Activated CD4-positive, alpha-beta memory T cell treated with anti-CD3 and anti-CD28 coated beads, Interleukin-2, amount 10 ng/mL, durations not matched to agents 7 days and 5 days (primary cell): ENCODE measurements at regions not wholly inside any gene's neighbourhood (a gene's known extent, or its start where the extent isn't known, plus 50 kb on each side); places are given as distances from the start of the nearest gene placed in this dataset.

Experiments
- CTCF ChIA-PET: fragments of 350-600 bp; sonication (Branson Sonifier 250); formaldehyde crosslinking; loops from one replicate; lab custom pipeline; 2021; ENCODE audit warnings: antibody characterized with exemption, inconsistent platforms; lab: Charles Lee
- POLR2A ChIA-PET: fragments of 350-600 bp; sonication (Branson Sonifier 250); formaldehyde crosslinking; loops from one replicate; lab custom pipeline; 2021; ENCODE audit warnings: antibody characterized with exemption; lab: Charles Lee
- DNase-seq: peaks from one replicate; pipeline ENCODE4 v3.0.0-alpha.2; 2020
- H3K27ac Mint-ChIP-seq: one replicate; pipeline ENCODE4 v1.8.0; 2021; ENCODE audit warnings: mild to moderate bottlenecking, mixed read lengths
- H3K27me3 Mint-ChIP-seq: one replicate; pipeline ENCODE4 v1.8.0; 2021; ENCODE audit warnings: mixed read lengths
- H3K36me3 Mint-ChIP-seq: one replicate; pipeline ENCODE4 v1.8.0; 2021; ENCODE audit warnings: low read depth, mixed read lengths
- H3K4me1 Mint-ChIP-seq: one replicate; pipeline ENCODE4 v1.8.0; 2021; ENCODE audit warnings: mixed read lengths
- H3K4me3 Mint-ChIP-seq: one replicate; pipeline ENCODE4 v1.8.0; 2021; ENCODE audit warnings: mild to moderate bottlenecking, mixed read lengths
- H3K9me3 Mint-ChIP-seq: one replicate; pipeline ENCODE4 v1.8.0; 2021; ENCODE audit warnings: mixed read lengths

GRCh38 chr12:75852143-75852542 is 179.4 kb downstream of the PHLDA1 start:
- no peaks in the 10 kb centered on the region for H3K36me3 Mint-ChIP-seq
- DNase-seq = no peak
- H3K4me1 Mint-ChIP-seq = no peaks in the 10 kb centered on the region
- H3K4me3 Mint-ChIP-seq = no peak overlapping the region
- no peak overlapping the region for H3K27ac Mint-ChIP-seq
- H3K9me3 Mint-ChIP-seq = no peaks in the 10 kb centered on the region
- POLR2A ChIA-PET = interaction anchor here (0.8 kb wide), 1 partner anchor 180 kb away, joined by 3 read pairs; the partner anchor contains the start of gene PHLDA1
- CTCF ChIA-PET = interaction anchor here (1.6 kb wide), 1 partner anchor 12 kb away, joined by 3 read pairs; no protein-coding TSS in a partner anchor
- H3K27me3 Mint-ChIP-seq = peaks cover 21% of the 10 kb centered on the region

- no peak overlapping the region for H3K4me3 Mint-ChIP-seq
- POLR2A ChIA-PET = no interaction called here
- CTCF ChIA-PET = interaction anchor here (1.6 kb wide), 1 partner anchor 14 kb away, joined by 3 read pairs; no protein-coding TSS in a partner anchor
- peaks cover 2% of the 10 kb centered on the region for H3K9me3 Mint-ChIP-seq
- peaks cover 2% of the 10 kb centered on the region for H3K36me3 Mint-ChIP-seq
- no peaks in the 10 kb centered on the region for H3K4me1 Mint-ChIP-seq
- no peak overlapping the region for H3K27ac Mint-ChIP-seq
- no peak for DNase-seq
- peaks cover 21% of the 10 kb centered on the region for H3K27me3 Mint-ChIP-seq
Measured at GRCh38 chr12:75850721-75851462, 180.7 kb downstream of the PHLDA1 start.

GRCh38 chr12:75848961-75849360 is 182.6 kb downstream of the PHLDA1 start:
- H3K9me3 Mint-ChIP-seq = peaks cover 2% of the 10 kb centered on the region
- ChIA-PET CTCF (interaction anchor here (0.6 kb wide), 1 partner anchor 147 kb away, joined by 3 read pairs; no protein-coding TSS in a partner anchor), POLR2A (interaction anchor here (1.5 kb wide), 1 partner anchor 183 kb away, joined by 4 read pairs; the partner anchor contains the start of gene PHLDA1)
- no peak for DNase-seq
- no peaks in the 10 kb centered on the region for H3K4me1 Mint-ChIP-seq
- no peak overlapping the region for H3K27ac Mint-ChIP-seq
- peaks cover 15% of the 10 kb centered on the region for H3K27me3 Mint-ChIP-seq
- no peak overlapping the region for H3K4me3 Mint-ChIP-seq
- peaks cover 2% of the 10 kb centered on the region for H3K36me3 Mint-ChIP-seq

GRCh38 chr12:75848431-75848925 is 183.1 kb downstream of the PHLDA1 start:
- DNase-seq = no peak
- CTCF ChIA-PET = interaction anchor here (0.6 to 0.9 kb wide), 3 partner anchors 11 to 148 kb away, joined by 3 read pairs; no protein-coding TSS in a partner anchor

GRCh38 chr12:75846102-75846501 is 185.5 kb downstream of the PHLDA1 start:
- H3K4me1 Mint-ChIP-seq = no peaks in the 10 kb centered on the region
- CTCF ChIA-PET = interaction anchor here (0.9 kb wide), 1 partner anchor 185 kb away, joined by 3 read pairs; the partner anchor contains the start of gene PHLDA1
- H3K27me3 Mint-ChIP-seq = no peaks in the 10 kb centered on the region
- no peak overlapping the region for H3K27ac Mint-ChIP-seq
- peaks cover 2% of the 10 kb centered on the region for H3K36me3 Mint-ChIP-seq
- POLR2A ChIA-PET = no interaction called here
- peaks cover 2% of the 10 kb centered on the region for H3K9me3 Mint-ChIP-seq
- no peak overlapping the region for H3K4me3 Mint-ChIP-seq
- DNase-seq = no peak

More at GRCh38 chr12:75848431-75848925, 183.1 kb downstream of the PHLDA1 start:
- H3K4me1 Mint-ChIP-seq = no peaks in the 10 kb centered on the region
- no peak overlapping the region for H3K27ac Mint-ChIP-seq
- POLR2A ChIA-PET = interaction anchor here (1.5 kb wide), 1 partner anchor 183 kb away, joined by 4 read pairs; the partner anchor contains the start of gene PHLDA1
- H3K36me3 Mint-ChIP-seq = peaks cover 2% of the 10 kb centered on the region
- no peak overlapping the region for H3K4me3 Mint-ChIP-seq
- peaks cover 12% of the 10 kb centered on the region for H3K27me3 Mint-ChIP-seq
- peaks cover 2% of the 10 kb centered on the region for H3K9me3 Mint-ChIP-seq

GRCh38 chr12:75844985-75845384 is 186.6 kb downstream of the PHLDA1 start:
- H3K27me3 Mint-ChIP-seq = no peaks in the 10 kb centered on the region
- H3K27ac Mint-ChIP-seq = no peak overlapping the region
- no peak for DNase-seq
- H3K4me1 Mint-ChIP-seq = no peaks in the 10 kb centered on the region
- peaks cover 6% of the 10 kb centered on the region for H3K9me3 Mint-ChIP-seq
- POLR2A ChIA-PET = no interaction called here
- CTCF ChIA-PET = no interaction called here
- peaks cover 2% of the 10 kb centered on the region for H3K36me3 Mint-ChIP-seq
- H3K4me3 Mint-ChIP-seq = no peak overlapping the region

GRCh38 chr12:75844049-75844770 is 187.4 kb downstream of the PHLDA1 start:
- no peaks in the 10 kb centered on the region for H3K27me3 Mint-ChIP-seq
- H3K36me3 Mint-ChIP-seq = peaks cover 2% of the 10 kb centered on the region
- DNase-seq = no peak
- H3K27ac Mint-ChIP-seq = no peak overlapping the region
- CTCF ChIA-PET = no interaction called here
- no peak overlapping the region for H3K4me3 Mint-ChIP-seq
- POLR2A ChIA-PET = no interaction called here
- no peaks in the 10 kb centered on the region for H3K4me1 Mint-ChIP-seq
- peaks cover 6% of the 10 kb centered on the region for H3K9me3 Mint-ChIP-seq

GRCh38 chr12:75842090-75842489 is 189.5 kb downstream of the PHLDA1 start:
- Mint-ChIP-seq H3K4me1 (no peaks in the 10 kb centered on the region), H3K4me3 (no peak overlapping the region), H3K27ac (no peak overlapping the region), H3K36me3 (peaks cover 2% of the 10 kb centered on the region), H3K9me3 (peaks cover 6% of the 10 kb centered on the region), H3K27me3 (no peaks in the 10 kb centered on the region)
- CTCF ChIA-PET = no interaction called here
- no peak for DNase-seq
- POLR2A ChIA-PET = no interaction called here

GRCh38 chr12:75840994-75841355 is 190.6 kb downstream of the PHLDA1 start:
- no peak overlapping the region for H3K27ac Mint-ChIP-seq
- H3K4me1 Mint-ChIP-seq = no peaks in the 10 kb centered on the region
- DNase-seq = no peak
- no peak overlapping the region for H3K4me3 Mint-ChIP-seq
- ChIA-PET POLR2A (no interaction called here), CTCF (no interaction called here)
- H3K36me3 Mint-ChIP-seq = no peaks in the 10 kb centered on the region
- peaks cover 4% of the 10 kb centered on the region for H3K9me3 Mint-ChIP-seq
- no peaks in the 10 kb centered on the region for H3K27me3 Mint-ChIP-seq

GRCh38 chr12:75838309-75838708 is 193.3 kb downstream of the PHLDA1 start:
- no peaks in the 10 kb centered on the region for H3K4me1 Mint-ChIP-seq
- no peaks in the 10 kb centered on the region for H3K27me3 Mint-ChIP-seq
- no peak overlapping the region for H3K27ac Mint-ChIP-seq
- ChIA-PET CTCF (interaction anchor here (1.2 kb wide), 1 partner anchor 23 kb away, joined by 3 read pairs; no protein-coding TSS in a partner anchor), POLR2A (no interaction called here)
- DNase-seq = no peak
- no peaks in the 10 kb centered on the region for H3K36me3 Mint-ChIP-seq
- H3K9me3 Mint-ChIP-seq = peaks cover 4% of the 10 kb centered on the region
- H3K4me3 Mint-ChIP-seq = no peak overlapping the region

GRCh38 chr12:75837700-75838099 is 193.9 kb downstream of the PHLDA1 start:
- H3K36me3 Mint-ChIP-seq = no peaks in the 10 kb centered on the region
- H3K27me3 Mint-ChIP-seq = no peaks in the 10 kb centered on the region
- H3K4me1 Mint-ChIP-seq = no peaks in the 10 kb centered on the region
- H3K27ac Mint-ChIP-seq = no peak overlapping the region
- CTCF ChIA-PET = interaction anchor here (0.7 to 1.2 kb wide), 2 partner anchors 10 to 23 kb away, joined by 3 read pairs; no protein-coding TSS in a partner anchor
- POLR2A ChIA-PET = no interaction called here
- peaks cover 4% of the 10 kb centered on the region for H3K9me3 Mint-ChIP-seq
- H3K4me3 Mint-ChIP-seq = no peak overlapping the region
- DNase-seq = no peak

GRCh38 chr12:75836533-75836932 is 195.0 kb downstream of the PHLDA1 start:
- H3K27ac Mint-ChIP-seq = no peak overlapping the region
- ChIA-PET POLR2A (no interaction called here), CTCF (interaction anchor here (1.0 kb wide), 1 partner anchor 195 kb away, joined by 4 read pairs; the partner anchor contains the start of gene PHLDA1)
- peaks cover 4% of the 10 kb centered on the region for H3K9me3 Mint-ChIP-seq
- H3K36me3 Mint-ChIP-seq = no peaks in the 10 kb centered on the region
- DNase-seq = no peak
- H3K27me3 Mint-ChIP-seq = no peaks in the 10 kb centered on the region
- H3K4me1 Mint-ChIP-seq = no peaks in the 10 kb centered on the region
- no peak overlapping the region for H3K4me3 Mint-ChIP-seq

GRCh38 chr12:75834591-75834990 is 197.0 kb downstream of the PHLDA1 start:
- H3K27ac Mint-ChIP-seq = no peak overlapping the region
- no peaks in the 10 kb centered on the region for H3K36me3 Mint-ChIP-seq
- H3K4me3 Mint-ChIP-seq = no peak overlapping the region
- no peaks in the 10 kb centered on the region for H3K4me1 Mint-ChIP-seq
- no peaks in the 10 kb centered on the region for H3K9me3 Mint-ChIP-seq
- no peak for DNase-seq
- POLR2A ChIA-PET = no interaction called here
- H3K27me3 Mint-ChIP-seq = no peaks in the 10 kb centered on the region
- CTCF ChIA-PET = interaction anchor here (1.3 kb wide), 1 partner anchor 197 kb away, joined by 3 read pairs; the partner anchor contains the start of gene PHLDA1
